Testis (tissue), 2 donors: ENCODE measurements at regions not wholly inside any gene's neighbourhood (a gene's known extent, or its start where the extent isn't known, plus 50 kb on each side); places are given as distances from the start of the nearest gene placed in this dataset.

Experiments used
- POLR2A ChIP-seq: fragments of 450-650 bp; IDR thresholded peaks from one replicate; pipeline ENCODE4 v1.6.1; 2017; ENCODE audit warnings: antibody characterized with exemption, mild to moderate bottlenecking, moderate library complexity
- TF ChIP-seq, protein P1 (sequence below), 3 experiments: fragments of 450-650 bp in 2 of 3; fragments of 200-600 bp in 1 of 3; sonication (generic) in 1 of 3; IDR thresholded peaks; one replicate each; pipeline ENCODE4 v1.5.1; 2016 to 2019; ENCODE audit warnings: antibody characterized with exemption in 3 of 3, mild to moderate bottlenecking in 2 of 3, moderate library complexity in 1 of 3

- TF ChIP-seq, protein P1, sequence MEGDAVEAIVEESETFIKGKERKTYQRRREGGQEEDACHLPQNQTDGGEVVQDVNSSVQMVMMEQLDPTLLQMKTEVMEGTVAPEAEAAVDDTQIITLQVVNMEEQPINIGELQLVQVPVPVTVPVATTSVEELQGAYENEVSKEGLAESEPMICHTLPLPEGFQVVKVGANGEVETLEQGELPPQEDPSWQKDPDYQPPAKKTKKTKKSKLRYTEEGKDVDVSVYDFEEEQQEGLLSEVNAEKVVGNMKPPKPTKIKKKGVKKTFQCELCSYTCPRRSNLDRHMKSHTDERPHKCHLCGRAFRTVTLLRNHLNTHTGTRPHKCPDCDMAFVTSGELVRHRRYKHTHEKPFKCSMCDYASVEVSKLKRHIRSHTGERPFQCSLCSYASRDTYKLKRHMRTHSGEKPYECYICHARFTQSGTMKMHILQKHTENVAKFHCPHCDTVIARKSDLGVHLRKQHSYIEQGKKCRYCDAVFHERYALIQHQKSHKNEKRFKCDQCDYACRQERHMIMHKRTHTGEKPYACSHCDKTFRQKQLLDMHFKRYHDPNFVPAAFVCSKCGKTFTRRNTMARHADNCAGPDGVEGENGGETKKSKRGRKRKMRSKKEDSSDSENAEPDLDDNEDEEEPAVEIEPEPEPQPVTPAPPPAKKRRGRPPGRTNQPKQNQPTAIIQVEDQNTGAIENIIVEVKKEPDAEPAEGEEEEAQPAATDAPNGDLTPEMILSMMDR (IDR thresholded peaks at IDR 0.05) = no peak
- no peak for TF ChIP-seq POLR2A
These were observed 243.9 kb downstream of the GLRX3 start for GRCh38 chr10:130380056-130380455.
